ENCODE measurements at regions not wholly inside any gene's neighbourhood (a gene's known extent, or its start where the extent isn't known, plus 50 kb on each side); places are given as distances from the start of the nearest gene placed in this dataset.

DNA sequence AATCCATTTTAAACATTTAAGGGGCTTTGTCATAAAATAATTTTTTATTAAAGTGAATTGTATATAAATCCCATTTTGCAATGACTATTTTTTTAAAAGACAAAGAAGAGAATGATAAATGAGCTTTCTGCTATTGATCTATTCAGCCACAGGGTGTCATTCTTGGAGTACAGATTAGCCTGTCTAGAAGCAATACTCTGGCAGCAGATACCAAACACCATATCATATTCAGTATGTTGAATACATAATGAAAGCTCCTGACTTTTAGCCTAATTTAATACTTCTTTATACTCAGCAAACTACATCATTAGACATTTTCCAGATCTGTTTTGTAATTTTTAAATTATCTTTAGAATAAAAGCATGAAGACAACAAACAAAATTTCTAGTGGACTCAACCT, 496.3 kb downstream of the PDGFC start:
- Histone ChIP-seq H3K4me3 (no peak overlapping the region), H3K4me2 (no peak overlapping the region), H3K9me3 (no peaks in the 10 kb centered on the region), H3K27ac (no peak overlapping the region; a peak in 1 of 6 replicates), H3K4me1 (peaks cover 4% of the 10 kb centered on the region; the same call in 1 of the 3 replicates)
- CTCF ChIA-PET: interaction anchor here (0.7 to 2.3 kb wide), 15 partner anchors 9 to 731 kb away, joined by 3 to 12 read pairs (median 3); no protein-coding TSS in a partner anchor
- POLR2A ChIA-PET: interaction anchor here (1.1 kb wide), 1 partner anchor 493 kb away, joined by 3 read pairs; no protein-coding TSS in a partner anchor
- DNase-seq (ENCODE audit: low read depth in 1 of 2, low spot score in 1 of 2) (peak in 1 of 2 experiments; percentile 21), ATAC-seq (peak in 1 of 2 experiments; percentile 77; a peak in 4 of 6 replicates), FAIRE-seq (no peak)
- TF ChIP-seq, protein P1, sequence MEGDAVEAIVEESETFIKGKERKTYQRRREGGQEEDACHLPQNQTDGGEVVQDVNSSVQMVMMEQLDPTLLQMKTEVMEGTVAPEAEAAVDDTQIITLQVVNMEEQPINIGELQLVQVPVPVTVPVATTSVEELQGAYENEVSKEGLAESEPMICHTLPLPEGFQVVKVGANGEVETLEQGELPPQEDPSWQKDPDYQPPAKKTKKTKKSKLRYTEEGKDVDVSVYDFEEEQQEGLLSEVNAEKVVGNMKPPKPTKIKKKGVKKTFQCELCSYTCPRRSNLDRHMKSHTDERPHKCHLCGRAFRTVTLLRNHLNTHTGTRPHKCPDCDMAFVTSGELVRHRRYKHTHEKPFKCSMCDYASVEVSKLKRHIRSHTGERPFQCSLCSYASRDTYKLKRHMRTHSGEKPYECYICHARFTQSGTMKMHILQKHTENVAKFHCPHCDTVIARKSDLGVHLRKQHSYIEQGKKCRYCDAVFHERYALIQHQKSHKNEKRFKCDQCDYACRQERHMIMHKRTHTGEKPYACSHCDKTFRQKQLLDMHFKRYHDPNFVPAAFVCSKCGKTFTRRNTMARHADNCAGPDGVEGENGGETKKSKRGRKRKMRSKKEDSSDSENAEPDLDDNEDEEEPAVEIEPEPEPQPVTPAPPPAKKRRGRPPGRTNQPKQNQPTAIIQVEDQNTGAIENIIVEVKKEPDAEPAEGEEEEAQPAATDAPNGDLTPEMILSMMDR (IDR thresholded peaks at IDR 0.05): peak; percentile 49
- TF ChIP-seq KDM1A (IDR thresholded peaks at IDR 0.05; ENCODE audit: low read depth) (no peak), HOXB5 (CRISPR knock-in tag; IDR thresholded peaks at IDR 0.05) (no peak), SMC3 (IDR thresholded peaks at IDR 0.05) (peak; percentile 67), RAD21 (conservative IDR thresholded peaks at IDR 0.05 in 1 of 2, IDR thresholded peaks at IDR 0.05 in 1 of 2) (peak; percentile 63 to 72)

DNA sequence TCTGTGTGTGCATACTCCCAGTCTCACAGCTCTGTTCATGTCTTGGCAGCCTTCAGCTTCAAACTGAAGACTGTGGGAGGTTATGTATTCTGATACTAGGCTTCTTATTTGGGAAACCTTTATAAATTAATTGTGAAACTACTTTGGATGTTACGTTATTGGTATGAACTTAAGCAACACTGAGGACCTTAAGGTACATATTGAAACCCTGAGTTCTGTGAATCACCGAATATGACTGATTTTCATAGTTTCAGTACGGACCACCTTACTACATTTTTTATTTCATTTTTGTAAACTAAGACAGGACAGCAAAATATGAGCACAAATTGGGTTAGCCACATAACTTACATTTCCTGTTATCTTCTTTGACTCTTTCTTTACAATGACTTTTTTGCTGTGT, 498.4 kb downstream of the PDGFC start:
- DNase-seq (ENCODE audit: low read depth in 1 of 2, low spot score in 1 of 2) (no peak), ATAC-seq (no peak), FAIRE-seq (no peak)
- ChIA-PET CTCF (interaction anchor here (0.7 kb wide), 1 partner anchor 497 kb away, joined by 3 read pairs; no protein-coding TSS in a partner anchor), POLR2A (no interaction called here)
- no peak for TF ChIP-seq RAD21 (conservative IDR thresholded peaks at IDR 0.05 in 1 of 2, IDR thresholded peaks at IDR 0.05 in 1 of 2)
- no peak for TF ChIP-seq ZC3H11A (IDR thresholded peaks at IDR 0.05)
- TF ChIP-seq KDM5A (IDR thresholded peaks at IDR 0.05): no peak
- TF ChIP-seq ZSCAN20 (CRISPR knock-in tag; IDR thresholded peaks at IDR 0.05): no peak
- TF ChIP-seq CHD4 (IDR thresholded peaks at IDR 0.05; ENCODE audit: borderline replicate concordance): no peak
- Histone ChIP-seq H3K4me1 (peaks cover 4% of the 10 kb centered on the region; the same call in 1 of the 3 replicates), H3K4me3 (no peak overlapping the region), H3K4me2 (no peak overlapping the region), H3K27ac (no peak overlapping the region), H3K9me3 (no peaks in the 10 kb centered on the region)
- WGBS (ENCODE audit: missing lambda C conversion rate): 67% methylated on average over 3 of the region's 3 CpGs

DNA sequence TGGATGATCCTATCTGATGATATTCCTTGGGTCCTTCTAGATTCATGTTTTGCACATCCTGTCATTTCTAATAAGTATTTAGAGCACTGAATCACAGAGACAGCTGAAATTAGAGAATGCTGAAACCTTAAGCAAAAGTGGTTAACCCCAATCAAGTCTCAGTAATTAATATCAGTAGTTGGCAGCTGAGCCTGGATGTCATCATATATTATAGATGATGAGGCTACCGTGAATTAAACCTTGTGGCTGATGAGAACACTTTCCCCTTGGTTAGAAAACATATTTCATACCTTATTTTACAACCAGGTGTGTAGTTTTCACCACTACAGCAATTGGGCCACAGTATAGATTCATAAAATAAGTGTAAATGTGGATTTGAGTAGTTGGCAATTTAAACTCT, 499.0 kb downstream of the PDGFC start:
- no peak overlapping the region for H3K4me3 ChIP-seq
- ATAC-seq (no peak), FAIRE-seq (no peak), DNase-seq (ENCODE audit: low read depth in 1 of 2, low spot score in 1 of 2) (no peak)
- H3K9me3 ChIP-seq: no peaks in the 10 kb centered on the region
- H3K4me2 ChIP-seq: no peak overlapping the region
- ChIA-PET POLR2A (no interaction called here), CTCF (no interaction called here)
- peaks cover 4% of the 10 kb centered on the region; the same call in 1 of the 3 replicates for H3K4me1 ChIP-seq
- H3K27ac ChIP-seq: no peak overlapping the region
- WGBS (ENCODE audit: missing lambda C conversion rate): 56% methylated on average over 1 of the region's 1 CpG
- no peak for TF ChIP-seq SMC3 (IDR thresholded peaks at IDR 0.05)
- TF ChIP-seq RARB (CRISPR knock-in tag; IDR thresholded peaks at IDR 0.05): no peak
- no peak for TF ChIP-seq ZSCAN20 (CRISPR knock-in tag; IDR thresholded peaks at IDR 0.05)
- TF ChIP-seq, protein P1 (IDR thresholded peaks at IDR 0.05): no peak
- no peak for TF ChIP-seq CHD2 (IDR thresholded peaks at IDR 0.05; ENCODE audit: low read length, partially characterized antibody)
- TF ChIP-seq CBX2 (IDR thresholded peaks at IDR 0.05; ENCODE audit: borderline replicate concordance, low read depth): no peak

DNA sequence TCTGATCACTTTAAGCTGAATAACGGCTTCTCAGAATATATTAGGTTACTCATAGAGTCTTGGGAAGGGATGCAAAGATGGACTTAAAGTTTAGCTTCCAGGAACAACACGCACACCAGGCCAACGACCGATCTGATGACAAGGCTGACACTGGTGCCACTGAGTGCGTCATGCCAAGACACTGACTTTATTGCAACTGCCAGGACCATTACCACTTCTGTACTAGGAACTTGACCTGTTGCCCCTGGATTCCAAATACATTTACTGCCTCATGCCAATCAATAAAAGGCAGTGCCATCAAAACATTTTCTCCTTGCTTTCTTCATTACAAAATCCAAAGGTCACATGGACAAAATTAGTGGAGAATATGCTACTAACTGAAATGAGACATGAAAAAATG, 505.9 kb upstream of the CTSO start:
- Histone ChIP-seq H3K27ac (no peak overlapping the region), H3K4me2 (no peak overlapping the region), H3K9me3 (no peaks in the 10 kb centered on the region), H3K4me1 (no peaks in the 10 kb centered on the region), H3K4me3 (no peak overlapping the region)
- POLR2A ChIA-PET: no interaction called here
- no peak for DNase-seq (ENCODE audit: low read depth in 1 of 2, low spot score in 1 of 2)
- 50% methylated on average over 5 of the region's 5 CpGs for WGBS (ENCODE audit: missing lambda C conversion rate)
- ATAC-seq: no peak
- CTCF ChIA-PET: no interaction called here
- no peak for FAIRE-seq
- TF ChIP-seq HDAC2 (IDR thresholded peaks at IDR 0.05) (no peak), CBX8 (IDR thresholded peaks at IDR 0.05) (no peak), POLR2AphosphoS2 (conservative IDR thresholded peaks at IDR 0.05; ENCODE audit: low read length) (no peak), ZNF302 (CRISPR knock-in tag; IDR thresholded peaks at IDR 0.05) (no peak), NR3C1 (IDR thresholded peaks at IDR 0.05) (no peak), TP53 (CRISPR knock-in tag; IDR thresholded peaks at IDR 0.05) (no peak), KDM5A (IDR thresholded peaks at IDR 0.05) (no peak), CEBPB (IDR thresholded peaks at IDR 0.05) (no peak), BHLHE40 (IDR thresholded peaks at IDR 0.05; ENCODE audit: low read depth, low read length) (no peak)
- TF ChIP-seq, protein P2, sequence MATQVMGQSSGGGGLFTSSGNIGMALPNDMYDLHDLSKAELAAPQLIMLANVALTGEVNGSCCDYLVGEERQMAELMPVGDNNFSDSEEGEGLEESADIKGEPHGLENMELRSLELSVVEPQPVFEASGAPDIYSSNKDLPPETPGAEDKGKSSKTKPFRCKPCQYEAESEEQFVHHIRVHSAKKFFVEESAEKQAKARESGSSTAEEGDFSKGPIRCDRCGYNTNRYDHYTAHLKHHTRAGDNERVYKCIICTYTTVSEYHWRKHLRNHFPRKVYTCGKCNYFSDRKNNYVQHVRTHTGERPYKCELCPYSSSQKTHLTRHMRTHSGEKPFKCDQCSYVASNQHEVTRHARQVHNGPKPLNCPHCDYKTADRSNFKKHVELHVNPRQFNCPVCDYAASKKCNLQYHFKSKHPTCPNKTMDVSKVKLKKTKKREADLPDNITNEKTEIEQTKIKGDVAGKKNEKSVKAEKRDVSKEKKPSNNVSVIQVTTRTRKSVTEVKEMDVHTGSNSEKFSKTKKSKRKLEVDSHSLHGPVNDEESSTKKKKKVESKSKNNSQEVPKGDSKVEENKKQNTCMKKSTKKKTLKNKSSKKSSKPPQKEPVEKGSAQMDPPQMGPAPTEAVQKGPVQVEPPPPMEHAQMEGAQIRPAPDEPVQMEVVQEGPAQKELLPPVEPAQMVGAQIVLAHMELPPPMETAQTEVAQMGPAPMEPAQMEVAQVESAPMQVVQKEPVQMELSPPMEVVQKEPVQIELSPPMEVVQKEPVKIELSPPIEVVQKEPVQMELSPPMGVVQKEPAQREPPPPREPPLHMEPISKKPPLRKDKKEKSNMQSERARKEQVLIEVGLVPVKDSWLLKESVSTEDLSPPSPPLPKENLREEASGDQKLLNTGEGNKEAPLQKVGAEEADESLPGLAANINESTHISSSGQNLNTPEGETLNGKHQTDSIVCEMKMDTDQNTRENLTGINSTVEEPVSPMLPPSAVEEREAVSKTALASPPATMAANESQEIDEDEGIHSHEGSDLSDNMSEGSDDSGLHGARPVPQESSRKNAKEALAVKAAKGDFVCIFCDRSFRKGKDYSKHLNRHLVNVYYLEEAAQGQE (IDR thresholded peaks at IDR 0.05): no peak
- TF ChIP-seq, protein P3, sequence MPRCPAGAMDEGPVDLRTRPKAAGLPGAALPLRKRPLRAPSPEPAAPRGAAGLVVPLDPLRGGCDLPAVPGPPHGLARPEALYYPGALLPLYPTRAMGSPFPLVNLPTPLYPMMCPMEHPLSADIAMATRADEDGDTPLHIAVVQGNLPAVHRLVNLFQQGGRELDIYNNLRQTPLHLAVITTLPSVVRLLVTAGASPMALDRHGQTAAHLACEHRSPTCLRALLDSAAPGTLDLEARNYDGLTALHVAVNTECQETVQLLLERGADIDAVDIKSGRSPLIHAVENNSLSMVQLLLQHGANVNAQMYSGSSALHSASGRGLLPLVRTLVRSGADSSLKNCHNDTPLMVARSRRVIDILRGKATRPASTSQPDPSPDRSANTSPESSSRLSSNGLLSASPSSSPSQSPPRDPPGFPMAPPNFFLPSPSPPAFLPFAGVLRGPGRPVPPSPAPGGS (IDR thresholded peaks at IDR 0.05): no peak

Measured in A549 (cell line).